Colonic mucosa (tissue), 4 donors: ENCODE measurements at regions not wholly inside any gene's neighbourhood (a gene's known extent, or its start where the extent isn't known, plus 50 kb on each side); places are given as distances from the start of the nearest gene placed in this dataset.

ENCODE experiments used
- DNase-seq: peaks from one replicate; pipeline ENCODE4 v3.0.0-alpha.2; 2020
- H3K27ac ChIP-seq: fragments of 200-600 bp; one replicate; pipeline ENCODE4 v1.8.0; 2021
- H3K27me3 ChIP-seq: fragments of 200-600 bp; one replicate; pipeline ENCODE4 v1.8.0; 2021
- H3K36me3 ChIP-seq: fragments of 200-600 bp; one replicate; pipeline ENCODE4 v1.8.0; 2021
- H3K4me1 ChIP-seq: fragments of 200-600 bp; one replicate; pipeline ENCODE4 v1.8.0; 2021; ENCODE audit warnings: mild to moderate bottlenecking
- H3K4me3 ChIP-seq: fragments of 200-600 bp; one replicate; pipeline ENCODE4 v1.8.0; 2021
- H3K9ac ChIP-seq, 2 donors: one replicate each; pipeline ENCODE4 v1.7.0; 2013; ENCODE audit warnings: control low read depth in 2 of 2, low read depth in 2 of 2, low read length in 2 of 2
- H3K9me3 ChIP-seq: fragments of 200-600 bp; one replicate; pipeline ENCODE4 v1.8.0; 2021
- intact Hi-C: fragments of 100-400 bp; cut with DNase I; formaldehyde crosslinking; loops from one replicate; pipeline ENCODE4 v1.14.1; 2022
- TF ChIP-seq, protein P1 (sequence below): fragments of 200-600 bp; IDR thresholded peaks from one replicate; pipeline ENCODE4 v1.8.0; 2022; ENCODE audit warnings: antibody characterized with exemption, mild to moderate bottlenecking
- donor health status: healthy.
- donor health status: DM: no; HTN: no; CAD: no.
- donor health status: DM: no; HTN: no; CAD: no.

DNA sequence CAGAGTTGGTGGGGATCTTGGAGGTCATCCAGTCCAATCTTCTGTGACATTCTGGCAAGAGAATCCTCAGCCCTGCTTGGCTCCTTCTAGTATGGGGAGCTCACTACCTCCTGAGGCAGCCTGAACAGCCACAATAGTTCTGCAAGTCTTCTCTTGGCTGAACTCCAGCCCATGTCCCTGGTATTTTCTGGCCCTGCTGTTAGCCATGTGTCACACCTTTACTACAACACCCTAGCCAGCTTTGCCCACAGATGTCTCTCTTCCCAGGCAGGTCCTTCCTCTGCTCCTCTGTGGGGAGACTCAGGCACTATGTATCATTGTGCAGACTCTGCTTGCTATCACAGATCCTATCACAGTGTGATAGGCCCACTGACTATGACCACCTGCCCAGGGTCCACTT is 297.7 kb downstream of the CTTN start:
- intact Hi-C loops = no loop called here
- H3K4me3 ChIP-seq = no peak overlapping the region
- no peaks in the 10 kb centered on the region for H3K9me3 ChIP-seq
- TF ChIP-seq, protein P1, sequence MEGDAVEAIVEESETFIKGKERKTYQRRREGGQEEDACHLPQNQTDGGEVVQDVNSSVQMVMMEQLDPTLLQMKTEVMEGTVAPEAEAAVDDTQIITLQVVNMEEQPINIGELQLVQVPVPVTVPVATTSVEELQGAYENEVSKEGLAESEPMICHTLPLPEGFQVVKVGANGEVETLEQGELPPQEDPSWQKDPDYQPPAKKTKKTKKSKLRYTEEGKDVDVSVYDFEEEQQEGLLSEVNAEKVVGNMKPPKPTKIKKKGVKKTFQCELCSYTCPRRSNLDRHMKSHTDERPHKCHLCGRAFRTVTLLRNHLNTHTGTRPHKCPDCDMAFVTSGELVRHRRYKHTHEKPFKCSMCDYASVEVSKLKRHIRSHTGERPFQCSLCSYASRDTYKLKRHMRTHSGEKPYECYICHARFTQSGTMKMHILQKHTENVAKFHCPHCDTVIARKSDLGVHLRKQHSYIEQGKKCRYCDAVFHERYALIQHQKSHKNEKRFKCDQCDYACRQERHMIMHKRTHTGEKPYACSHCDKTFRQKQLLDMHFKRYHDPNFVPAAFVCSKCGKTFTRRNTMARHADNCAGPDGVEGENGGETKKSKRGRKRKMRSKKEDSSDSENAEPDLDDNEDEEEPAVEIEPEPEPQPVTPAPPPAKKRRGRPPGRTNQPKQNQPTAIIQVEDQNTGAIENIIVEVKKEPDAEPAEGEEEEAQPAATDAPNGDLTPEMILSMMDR = no peak
- H3K36me3 ChIP-seq = no peaks in the 10 kb centered on the region
- H3K4me1 ChIP-seq = no peaks in the 10 kb centered on the region
- DNase-seq = no peak
- no peak overlapping the region for H3K27ac ChIP-seq
- H3K27me3 ChIP-seq = no peaks in the 10 kb centered on the region
- H3K9ac ChIP-seq = no peak overlapping the region

DNA sequence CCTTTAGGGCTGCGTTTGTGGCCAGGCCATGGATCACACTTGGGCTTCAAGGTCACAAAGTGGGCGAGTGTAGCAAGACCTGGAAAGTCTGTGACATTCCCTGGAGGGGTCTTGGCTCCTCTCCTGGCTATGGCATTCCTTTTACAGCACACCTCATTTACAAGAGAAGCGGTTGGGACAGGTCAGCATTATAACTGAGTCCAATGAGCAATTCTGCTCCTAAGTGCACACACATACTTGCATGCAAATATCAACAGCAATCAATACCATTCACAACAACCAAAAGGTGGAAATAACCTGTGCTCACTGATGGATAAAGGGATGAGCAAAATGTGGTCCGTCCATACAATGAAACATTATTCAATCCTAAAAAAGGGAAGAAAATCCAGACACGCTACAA is 298.2 kb downstream of the CTTN start:
- Histone ChIP-seq H3K9ac (no peak overlapping the region), H3K27ac (no peak overlapping the region), H3K9me3 (no peaks in the 10 kb centered on the region), H3K27me3 (no peaks in the 10 kb centered on the region), H3K4me3 (no peak overlapping the region), H3K4me1 (no peaks in the 10 kb centered on the region), H3K36me3 (no peaks in the 10 kb centered on the region)
- TF ChIP-seq, protein P1 = no peak
- intact Hi-C loops = no loop called here
- no peak for DNase-seq

DNA sequence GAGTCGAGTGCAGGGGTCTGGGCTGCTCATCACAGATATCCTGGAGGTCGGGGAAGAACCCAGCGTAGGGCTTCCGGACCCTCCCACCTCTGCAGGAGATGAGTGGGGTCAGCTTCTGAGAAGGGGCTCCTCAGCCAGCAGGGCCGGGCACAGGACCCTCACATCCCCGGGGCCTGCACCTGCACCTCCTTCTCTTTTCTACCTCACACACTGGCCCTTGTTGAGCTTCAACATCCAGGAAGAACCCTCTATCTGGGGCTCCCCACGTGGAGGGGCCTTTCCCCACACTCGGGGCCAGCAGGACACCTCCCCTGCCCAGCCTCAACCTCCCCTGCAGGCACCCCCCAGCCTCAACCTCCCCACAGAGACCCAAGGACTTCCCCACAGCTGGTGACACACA is 299.4 kb downstream of the CTTN start:
- Histone ChIP-seq H3K9ac (no peak overlapping the region), H3K4me1 (no peaks in the 10 kb centered on the region), H3K9me3 (no peaks in the 10 kb centered on the region), H3K27me3 (no peaks in the 10 kb centered on the region), H3K36me3 (no peaks in the 10 kb centered on the region), H3K4me3 (no peak overlapping the region), H3K27ac (no peak overlapping the region)
- intact Hi-C loops = no loop called here
- TF ChIP-seq, protein P1 = no peak
- no peak for DNase-seq

DNA sequence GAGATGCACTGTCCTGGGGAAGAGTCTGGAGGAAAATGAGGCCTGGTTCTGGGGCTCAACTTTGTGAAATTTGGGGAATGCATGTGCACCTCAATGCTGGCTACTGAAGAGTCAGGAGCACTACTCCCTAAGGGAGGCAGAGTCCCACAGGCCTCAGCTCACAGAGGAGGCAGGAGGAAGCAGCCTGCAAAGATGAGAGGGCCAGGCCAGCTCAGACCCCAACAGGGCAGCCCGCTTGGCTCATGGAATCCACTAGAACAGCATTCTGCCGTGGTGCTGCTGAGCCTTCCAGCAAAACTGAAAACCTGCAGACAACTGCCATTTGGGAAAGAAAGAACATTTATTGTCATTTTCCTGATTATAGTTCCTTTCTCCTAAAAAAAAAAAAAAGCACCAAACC is 300.5 kb downstream of the CTTN start:
- no peaks in the 10 kb centered on the region for H3K9me3 ChIP-seq
- H3K27me3 ChIP-seq = no peaks in the 10 kb centered on the region
- H3K9ac ChIP-seq = no peak overlapping the region
- intact Hi-C loops = no loop called here
- no peaks in the 10 kb centered on the region for H3K36me3 ChIP-seq
- H3K4me1 ChIP-seq = no peaks in the 10 kb centered on the region
- H3K27ac ChIP-seq = no peak overlapping the region
- no peak for DNase-seq
- H3K4me3 ChIP-seq = no peak overlapping the region
- TF ChIP-seq, protein P1 = no peak

DNA sequence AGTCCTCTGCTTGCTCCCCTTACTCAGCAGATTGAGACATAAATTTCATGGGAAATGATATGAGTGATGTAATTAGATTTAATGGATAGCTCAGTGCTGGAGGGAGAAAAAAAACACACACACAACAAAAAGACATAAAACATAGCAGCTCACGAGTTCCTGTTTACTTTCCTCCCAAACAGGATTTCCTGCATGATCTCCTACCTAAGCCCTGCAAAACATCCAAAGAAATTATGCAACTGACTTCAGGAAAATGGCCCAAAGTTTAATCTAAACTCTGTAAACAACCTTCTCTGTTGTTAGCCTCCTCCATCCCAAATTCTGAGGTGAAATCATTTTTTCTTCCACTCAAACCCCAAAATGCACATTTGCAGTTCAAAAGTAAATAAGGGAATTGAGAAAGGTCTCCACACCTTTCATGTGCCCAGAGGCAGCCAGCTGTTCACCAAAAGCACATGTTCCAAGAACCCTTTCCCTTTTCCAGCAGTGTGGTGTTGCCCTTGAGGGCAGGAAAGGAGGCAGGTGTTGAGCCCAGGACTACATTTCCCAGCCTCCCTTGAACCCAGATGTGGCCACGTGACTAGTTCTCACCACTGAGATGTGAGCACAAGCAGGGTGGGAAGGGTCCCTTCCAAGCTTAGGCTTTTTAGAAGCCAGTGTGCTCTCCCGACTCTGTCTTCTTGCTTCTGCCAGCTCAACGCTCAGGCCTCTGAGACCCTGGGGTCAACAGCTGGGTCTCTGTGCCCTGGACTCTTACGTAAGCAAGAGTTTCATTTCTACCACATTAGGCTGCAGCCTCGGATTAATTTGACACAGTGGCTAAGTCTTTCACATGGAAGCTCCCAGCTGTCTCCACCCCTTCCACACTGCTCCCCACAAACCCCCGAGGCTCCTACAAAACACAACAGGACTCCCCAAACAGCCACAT is 301.2 kb downstream of the CTTN start:
- intact Hi-C loops = no loop called here
- Histone ChIP-seq H3K27ac (no peak overlapping the region), H3K36me3 (no peaks in the 10 kb centered on the region), H3K9me3 (no peaks in the 10 kb centered on the region), H3K27me3 (no peaks in the 10 kb centered on the region), H3K4me1 (no peaks in the 10 kb centered on the region), H3K9ac (no peak overlapping the region), H3K4me3 (no peak overlapping the region)
- TF ChIP-seq, protein P1 = no peak
- no peak for DNase-seq
